IMR-90 (cell line): ENCODE measurements at regions not wholly inside any gene's neighbourhood (a gene's known extent, or its start where the extent isn't known, plus 50 kb on each side); places are given as distances from the start of the nearest gene placed in this dataset.

Source experiments
- POLR2A ChIP-seq: IDR thresholded peaks from 2 replicates; pipeline ENCODE4 v1.6.1; 2012; ENCODE audit warnings: mild to moderate bottlenecking, low read depth, low read length
- RFX5 ChIP-seq: IDR thresholded peaks from 2 replicates; pipeline ENCODE4 v1.8.0; 2012; ENCODE audit warnings: low read depth, mild to moderate bottlenecking, low read length, moderate library complexity

GRCh38 chr12:97142737-97143410, 235.8 kb downstream of the NEDD1 start:
- no peak for TF ChIP-seq POLR2A
- TF ChIP-seq RFX5, result no peak
